ENCODE measurements at regions not wholly inside any gene's neighbourhood (a gene's known extent, or its start where the extent isn't known, plus 50 kb on each side); places are given as distances from the start of the nearest gene placed in this dataset.

- no peak for TF ChIP-seq CTCF (IDR thresholded peaks at IDR 0.05)
- TF ChIP-seq POLR2A (IDR thresholded peaks at IDR 0.05) = no peak
Observed at GRCh38 chr14:42532194-42532593, 925.5 kb downstream of the LRFN5 start.

All from lower leg skin (tissue), 3 donors.